HG02759 (cell line): ENCODE measurements at regions not wholly inside any gene's neighbourhood (a gene's known extent, or its start where the extent isn't known, plus 50 kb on each side); places are given as distances from the start of the nearest gene placed in this dataset.
A peak's percentile ranks its signal among the peaks of the same experiment; 100 is the strongest.
"Not testable (repeated sequence)": the region's sequence is repeated elsewhere in the genome, so short reads cannot be mapped to it uniquely, and the experiment has no call there.

Experiments used
- ATAC-seq: cut with Tn5 transposase; IDR thresholded peaks from one replicate; pipeline ENCODE4 v1.9.1; 2021; ENCODE audit warnings: mild to moderate bottlenecking, moderate library complexity; ENCODE audit not compliant: unreplicated experiment

DNA sequence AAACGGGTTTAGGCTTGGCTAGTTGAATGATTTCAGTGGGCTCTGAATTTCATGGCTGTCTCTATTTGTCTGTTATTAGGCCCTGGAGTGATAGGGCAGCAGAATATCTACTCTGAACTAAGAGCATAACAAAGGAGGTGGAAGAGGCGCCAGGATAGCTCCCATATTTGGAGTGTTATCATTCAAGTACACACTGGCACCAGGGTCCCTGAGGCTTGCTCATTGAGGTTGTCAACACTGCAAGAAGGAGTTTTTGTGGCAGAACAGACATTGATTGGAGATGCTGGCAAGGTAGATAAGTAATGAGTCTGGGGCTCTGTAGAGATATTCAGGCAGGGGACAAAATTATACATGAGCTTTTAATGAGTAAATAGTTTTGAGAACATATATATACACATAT, 1748.4 kb downstream of the MRPL39 start:
- ATAC-seq: no peak

DNA sequence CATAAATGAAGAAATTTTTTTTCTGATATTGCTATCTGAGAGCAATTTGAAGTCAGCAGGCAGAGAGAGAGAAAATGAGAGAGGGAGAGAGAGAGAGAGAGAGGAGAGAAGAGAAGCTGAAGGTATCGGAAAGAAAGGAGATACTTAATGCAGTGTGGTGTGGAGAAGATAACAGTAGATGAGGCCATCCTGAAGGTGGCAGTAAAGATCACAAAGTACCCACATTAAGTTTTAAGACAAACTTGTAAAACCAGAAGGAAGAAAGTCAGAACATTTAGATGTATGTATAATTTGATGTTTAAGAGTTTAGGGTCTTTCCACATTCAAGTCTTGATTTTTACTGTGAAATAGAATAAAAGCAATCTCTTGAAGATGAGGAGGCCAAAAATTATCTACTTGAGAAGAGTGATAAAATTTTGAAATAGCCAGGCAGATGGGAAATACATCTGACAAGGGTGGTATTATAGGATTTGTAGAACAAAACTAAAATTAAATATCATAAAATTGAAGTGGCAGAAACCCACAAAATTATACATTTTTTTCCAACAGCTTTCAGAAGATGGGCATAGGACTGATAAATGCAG, 1753.4 kb downstream of the MRPL39 start:
- ATAC-seq: peak; percentile 73

DNA sequence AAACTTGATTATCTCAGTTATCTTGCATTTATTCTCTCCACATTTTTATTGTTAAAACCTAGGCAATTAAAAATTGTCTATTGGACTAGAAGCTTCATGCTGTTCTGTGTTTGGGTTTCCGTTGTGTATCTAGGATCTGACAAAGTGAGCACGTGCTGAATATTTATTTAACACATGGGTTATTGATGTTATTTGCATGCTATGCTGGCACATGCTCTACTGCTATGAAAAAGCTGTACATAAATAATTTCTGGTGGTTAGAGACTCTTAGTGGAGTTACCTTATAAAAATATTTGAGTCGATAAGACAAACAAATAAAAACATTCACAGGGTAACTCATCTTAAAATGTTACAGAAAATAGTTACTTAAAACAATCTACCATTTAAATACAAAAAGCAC, 1769.7 kb downstream of the MRPL39 start:
- ATAC-seq: no peak

DNA sequence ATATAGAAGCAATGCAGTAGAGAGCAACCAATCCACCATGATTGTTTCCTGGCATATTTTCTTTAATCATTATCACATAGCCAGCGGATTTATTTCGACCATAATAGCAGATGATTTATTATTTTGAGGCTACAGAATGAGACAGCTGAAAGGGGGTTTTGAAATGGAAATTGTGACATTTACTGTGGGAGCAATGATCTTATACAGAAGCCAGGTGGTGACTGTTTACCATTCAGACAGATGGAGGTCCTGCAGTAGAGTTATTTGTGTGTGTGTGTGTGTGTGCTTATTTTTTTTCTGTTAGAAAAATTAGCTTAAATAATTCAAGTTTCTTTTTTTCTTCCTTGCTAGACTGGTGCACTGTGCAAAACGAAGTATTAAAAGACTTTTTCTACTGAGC, 1784.5 kb downstream of the MRPL39 start:
- ATAC-seq: no peak

DNA sequence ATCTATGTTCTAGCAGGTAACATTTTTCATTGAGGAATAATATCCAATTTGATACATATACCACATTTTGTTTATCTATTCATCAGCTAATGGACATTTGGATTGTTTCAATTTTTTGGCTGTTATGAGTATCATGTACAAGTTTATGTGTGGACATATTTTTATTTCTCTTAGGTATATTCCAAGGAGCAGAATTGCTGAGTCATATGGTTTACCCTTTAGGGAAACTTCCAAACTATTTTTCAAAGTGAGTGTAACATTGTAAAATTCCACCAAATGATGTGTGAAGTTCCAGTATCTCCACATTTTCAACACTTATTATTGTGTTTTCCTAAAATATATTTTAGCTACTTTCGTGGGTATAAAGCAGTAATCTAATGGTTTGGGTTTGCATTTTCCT, 1789.9 kb downstream of the MRPL39 start:
- no peak for ATAC-seq

DNA sequence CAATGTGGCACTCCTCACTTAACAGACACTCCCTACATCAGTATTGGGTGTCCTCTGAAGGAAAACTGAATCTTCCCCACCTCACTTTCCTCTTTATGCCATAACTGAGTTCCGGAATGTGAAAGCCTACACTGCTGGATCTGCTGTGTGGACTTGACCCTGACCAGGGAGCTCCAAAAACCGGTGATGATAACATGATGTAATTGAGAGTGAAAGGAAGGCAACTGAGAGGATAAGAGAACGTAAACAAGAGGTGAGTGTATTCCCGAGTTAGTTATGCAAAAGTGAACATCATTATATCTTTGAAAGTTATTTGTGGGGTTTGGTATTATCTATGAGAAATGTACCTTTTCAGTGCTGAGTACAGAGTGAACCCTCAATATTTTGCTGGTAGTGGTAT, 1794.8 kb downstream of the MRPL39 start:
- no peak for ATAC-seq

DNA sequence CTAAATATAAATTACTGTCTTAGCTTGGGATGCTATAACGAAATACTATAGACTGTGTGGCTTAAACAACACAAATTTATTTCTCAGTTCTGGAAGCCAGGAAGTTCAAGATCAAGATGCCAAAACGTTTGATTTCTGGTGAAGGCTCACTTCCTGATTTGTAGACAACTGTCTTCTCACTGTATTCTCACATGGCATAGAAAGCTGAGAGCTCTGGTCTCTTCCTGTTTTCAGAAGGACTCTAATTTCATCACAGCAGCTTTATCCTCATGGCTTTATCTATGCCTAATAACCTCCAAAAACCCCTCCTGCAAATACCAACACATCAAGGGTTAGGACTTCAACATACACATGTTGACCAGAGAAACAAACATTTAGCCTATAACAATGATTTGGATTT, 1795.5 kb downstream of the MRPL39 start:
- ATAC-seq: no peak

DNA sequence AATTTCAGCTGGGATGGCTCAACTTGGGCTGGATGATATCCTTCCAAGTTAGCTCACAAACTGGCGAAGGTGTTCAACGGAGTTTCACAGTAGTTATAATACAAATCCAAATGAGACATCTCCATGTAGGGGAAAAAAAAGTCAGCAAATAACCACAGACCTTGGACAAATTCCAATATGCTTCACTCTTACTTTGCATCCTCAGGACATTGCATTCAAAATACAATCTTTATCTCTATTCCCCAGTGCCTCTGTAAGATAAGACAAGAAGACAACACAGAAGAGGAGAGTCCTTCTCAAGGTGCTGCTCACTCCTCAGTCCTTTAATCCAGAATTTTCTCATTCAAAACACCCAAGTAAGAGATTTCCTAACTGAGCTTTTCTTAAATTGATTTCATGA, 1797.7 kb downstream of the MRPL39 start:
- no peak for ATAC-seq

DNA sequence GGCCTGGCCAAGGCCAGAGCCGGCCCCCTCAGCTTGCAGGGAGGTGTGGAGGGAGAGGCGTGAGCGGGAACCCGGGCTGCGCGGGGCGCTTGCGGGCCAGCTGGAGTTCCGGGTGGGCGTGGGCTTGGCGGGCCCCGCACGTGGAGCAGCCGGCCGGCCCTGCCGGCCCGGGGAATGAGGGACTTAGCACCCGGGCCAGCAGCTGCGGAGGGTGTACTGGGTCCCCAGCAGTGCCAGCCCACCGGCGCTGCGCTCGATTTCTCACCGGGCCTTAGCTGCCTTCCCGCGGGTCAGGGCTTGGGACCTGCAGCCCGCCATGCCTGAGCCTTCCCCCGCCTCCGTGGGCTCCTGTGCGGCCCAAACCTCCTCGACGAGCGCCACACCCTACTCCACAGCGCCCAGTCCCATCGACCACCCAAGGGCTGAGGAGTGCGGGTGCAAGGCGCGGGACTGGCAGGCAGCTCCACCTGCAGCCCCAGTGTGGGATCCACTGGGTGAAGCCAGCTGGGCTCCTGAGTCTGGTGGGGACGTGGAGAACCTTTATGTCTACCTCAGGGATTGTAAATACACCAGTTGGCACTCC, 1800.2 kb downstream of the MRPL39 start:
- ATAC-seq: not testable (repeated sequence)

DNA sequence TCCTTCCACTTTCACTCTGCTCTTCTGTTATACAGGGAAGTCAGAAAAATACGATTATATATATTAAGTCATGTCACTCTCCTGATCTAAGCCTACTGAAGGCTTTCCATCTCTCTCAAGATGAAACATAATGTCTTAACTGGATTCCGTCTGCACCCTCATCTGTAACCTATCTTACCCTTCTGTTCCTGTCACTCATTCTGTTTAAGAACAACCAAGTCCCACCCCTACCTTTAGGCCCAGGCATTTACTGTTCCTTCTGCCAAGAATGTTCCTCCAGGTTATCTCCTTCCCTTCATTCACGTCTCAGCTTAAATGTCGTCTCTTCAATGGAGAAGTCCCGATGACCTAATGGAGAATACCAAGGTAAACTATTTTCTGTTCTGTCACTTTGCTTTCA, 1802.4 kb downstream of the MRPL39 start:
- ATAC-seq: no peak

DNA sequence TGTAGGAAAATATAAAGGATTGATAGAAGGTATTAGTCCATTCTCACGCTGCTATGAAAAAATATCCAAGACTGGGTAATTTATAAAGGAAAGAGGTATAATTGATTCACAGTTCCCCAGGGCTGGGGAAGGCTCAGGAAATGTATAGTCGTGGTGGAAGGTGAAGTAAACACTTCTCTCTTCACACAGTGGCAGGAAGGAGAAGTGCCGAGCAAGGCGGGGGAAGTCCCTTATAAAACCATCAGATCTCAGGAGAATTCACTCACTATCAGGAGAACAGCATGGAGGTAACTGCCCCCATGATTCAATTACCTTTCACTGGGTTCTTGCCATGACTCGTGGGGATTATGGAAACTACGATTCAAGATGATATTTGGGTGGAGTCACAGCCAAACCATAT, 1806.0 kb downstream of the MRPL39 start:
- ATAC-seq: no peak

DNA sequence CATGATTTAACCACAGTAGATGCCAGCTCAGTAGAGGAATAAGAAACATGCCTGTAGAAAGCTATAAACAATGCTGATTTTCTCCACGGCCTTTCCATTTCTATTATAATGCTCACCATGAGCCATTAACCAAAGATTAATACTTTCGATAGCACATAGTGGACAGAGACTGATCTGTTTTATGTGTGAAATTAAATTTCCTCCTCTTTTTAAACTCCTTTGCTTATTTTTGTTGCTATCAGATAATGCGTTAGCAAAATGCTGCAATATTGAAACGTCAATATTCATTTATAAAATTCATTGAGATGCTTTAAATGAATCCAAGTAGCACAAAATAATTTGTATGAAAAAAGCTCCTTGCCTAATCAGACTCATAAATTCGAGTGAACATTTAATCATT, 1807.9 kb downstream of the MRPL39 start:
- ATAC-seq: no peak

DNA sequence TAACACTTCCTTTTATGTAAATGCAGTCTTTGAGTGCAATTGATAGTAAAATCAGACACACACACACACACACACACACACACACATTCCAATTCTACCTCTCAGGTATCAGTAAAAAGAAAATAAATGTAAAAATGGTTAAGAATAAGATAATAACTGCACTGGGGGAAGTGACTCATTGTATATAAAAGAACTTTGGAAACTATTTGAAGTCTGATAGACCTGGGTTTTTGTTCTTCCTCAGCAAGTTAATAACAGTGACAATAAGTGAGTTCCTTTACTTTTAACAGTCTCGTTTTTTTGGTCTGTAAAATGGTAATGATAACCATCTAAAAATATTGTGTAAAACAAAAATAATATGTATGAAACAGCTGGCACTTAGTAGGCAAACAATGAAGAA, 1815.0 kb downstream of the MRPL39 start:
- ATAC-seq: no peak

DNA sequence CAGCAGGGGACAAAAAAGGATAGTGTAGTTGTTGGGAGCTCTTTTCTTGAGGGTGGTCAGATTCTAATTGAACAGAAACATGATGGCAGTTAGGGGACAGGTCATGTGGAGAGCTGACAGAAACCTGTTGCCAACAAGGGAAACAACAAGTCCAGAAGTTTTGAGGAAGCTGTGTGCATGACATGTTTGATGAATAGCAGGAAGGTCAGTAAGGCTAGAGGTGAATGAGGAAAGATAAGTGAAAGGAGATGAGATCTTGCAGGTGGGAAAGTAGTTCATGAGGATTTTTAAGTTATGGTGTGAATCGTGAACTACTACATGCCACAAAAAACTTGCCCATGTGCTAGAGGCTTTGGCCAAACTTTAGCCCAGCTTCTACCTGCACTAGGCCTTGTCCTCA, 1817.4 kb downstream of the MRPL39 start:
- ATAC-seq: no peak

DNA sequence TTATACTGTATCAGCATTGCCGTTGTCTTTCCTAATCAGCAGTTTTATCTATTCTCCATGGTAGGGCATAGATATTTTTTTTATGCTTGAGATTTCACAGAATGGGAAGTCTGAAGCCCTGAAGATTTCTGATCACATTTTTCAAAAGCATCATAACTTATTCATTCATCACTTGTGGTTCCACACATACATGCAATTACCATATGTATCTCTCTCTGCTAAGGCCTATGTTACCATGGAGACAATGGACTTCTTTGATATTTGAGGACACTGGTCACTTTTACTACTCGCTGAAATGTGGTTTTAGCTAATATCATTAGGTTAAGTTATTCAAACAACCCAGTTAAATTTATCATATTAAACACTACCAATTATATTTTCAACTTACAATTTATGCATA, 1827.0 kb downstream of the MRPL39 start:
- no peak for ATAC-seq

DNA sequence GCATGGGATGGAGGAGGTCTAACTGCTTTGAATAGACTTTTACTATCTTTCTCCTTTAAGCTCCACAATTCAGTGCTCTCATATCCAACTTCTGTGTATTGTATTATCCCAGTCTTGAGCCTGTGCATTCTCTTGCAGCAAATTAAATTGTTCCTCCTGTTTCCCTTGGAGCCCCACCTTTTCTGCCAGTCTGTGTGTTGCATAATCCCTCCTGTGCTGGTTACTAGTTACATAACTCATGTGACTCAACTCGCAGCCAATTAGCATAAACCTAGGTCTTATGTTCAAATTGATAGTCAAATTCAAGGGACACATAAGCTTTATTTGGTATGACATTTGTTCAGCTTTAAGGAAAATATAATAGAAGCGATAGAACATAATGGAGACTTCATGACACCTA, 1863.5 kb downstream of the MRPL39 start:
- ATAC-seq: no peak

DNA sequence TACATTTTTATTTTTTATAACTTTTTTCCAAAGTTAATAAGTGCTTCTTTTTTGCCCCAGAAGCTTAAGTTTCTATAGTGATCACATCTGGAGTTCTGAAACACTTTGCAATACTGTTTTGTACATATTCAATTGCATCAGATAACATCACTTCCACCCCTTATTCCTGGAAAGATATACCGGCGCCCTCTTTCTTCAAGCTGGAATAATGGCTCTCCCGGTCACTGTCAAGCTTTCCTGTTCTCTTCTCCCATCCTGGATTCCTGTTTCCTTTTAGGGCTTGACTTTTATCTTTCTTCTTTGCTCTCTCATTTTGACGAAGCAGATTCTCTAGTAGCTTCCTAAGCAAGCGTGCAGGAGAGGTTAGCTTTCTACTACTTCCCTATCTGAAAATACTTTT, 1866.8 kb downstream of the MRPL39 start:
- ATAC-seq: no peak

DNA sequence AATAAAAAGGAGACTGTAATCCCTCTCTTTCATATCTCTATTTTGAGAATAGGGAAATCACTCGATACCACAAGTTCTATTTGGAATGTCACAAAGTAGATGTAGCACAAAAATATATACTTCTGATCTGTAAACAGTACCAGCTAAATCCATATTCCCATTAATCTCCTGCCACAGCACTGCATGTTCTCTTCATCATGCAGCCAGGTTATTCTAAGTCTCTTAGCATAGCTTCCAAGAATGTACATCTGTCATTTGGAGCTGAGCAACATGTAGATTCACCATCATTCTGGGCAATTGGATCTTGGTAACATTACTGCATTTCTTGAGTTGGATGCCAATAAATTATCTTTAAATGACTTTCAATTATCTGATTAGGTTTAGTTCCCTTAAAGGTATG, 1874.5 kb downstream of the MRPL39 start:
- ATAC-seq: no peak

DNA sequence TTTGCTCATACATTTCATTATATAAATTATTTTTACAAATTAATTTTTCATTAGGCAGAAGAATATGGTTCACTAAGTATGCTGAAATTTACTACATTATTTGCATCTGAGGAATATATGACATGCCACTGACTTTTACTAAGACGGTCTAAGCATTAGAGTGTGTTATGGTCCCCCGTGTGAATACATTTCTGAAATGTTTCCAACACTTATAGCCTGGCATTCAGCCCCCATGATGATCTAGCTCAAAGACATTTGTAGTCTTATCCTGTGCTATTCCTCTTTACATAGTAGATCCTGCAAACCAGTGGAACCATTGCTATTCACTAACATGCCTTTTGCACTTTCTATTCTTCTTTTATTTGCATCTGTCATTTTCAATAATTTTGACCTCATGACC, 1878.0 kb downstream of the MRPL39 start:
- no peak for ATAC-seq

DNA sequence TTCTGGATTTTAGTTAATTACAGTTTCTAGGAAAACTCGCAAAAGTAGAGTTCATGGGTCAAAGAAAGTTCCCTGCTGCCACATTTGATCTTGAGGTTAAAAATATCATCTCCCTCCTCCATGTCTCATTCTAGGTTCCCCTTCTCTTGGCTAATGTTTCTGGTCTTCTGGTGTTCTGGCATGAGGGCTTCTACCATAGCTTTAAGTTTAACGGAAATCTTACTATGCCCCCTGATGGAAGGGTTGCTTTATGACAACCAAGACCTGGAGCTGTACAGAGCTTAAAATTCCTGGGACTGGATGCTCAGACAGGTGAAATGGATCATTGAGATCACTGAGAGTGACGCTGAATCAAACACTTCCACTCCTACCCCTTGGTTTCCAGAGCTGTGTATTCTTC, 1881.7 kb downstream of the MRPL39 start:
- no peak for ATAC-seq

DNA sequence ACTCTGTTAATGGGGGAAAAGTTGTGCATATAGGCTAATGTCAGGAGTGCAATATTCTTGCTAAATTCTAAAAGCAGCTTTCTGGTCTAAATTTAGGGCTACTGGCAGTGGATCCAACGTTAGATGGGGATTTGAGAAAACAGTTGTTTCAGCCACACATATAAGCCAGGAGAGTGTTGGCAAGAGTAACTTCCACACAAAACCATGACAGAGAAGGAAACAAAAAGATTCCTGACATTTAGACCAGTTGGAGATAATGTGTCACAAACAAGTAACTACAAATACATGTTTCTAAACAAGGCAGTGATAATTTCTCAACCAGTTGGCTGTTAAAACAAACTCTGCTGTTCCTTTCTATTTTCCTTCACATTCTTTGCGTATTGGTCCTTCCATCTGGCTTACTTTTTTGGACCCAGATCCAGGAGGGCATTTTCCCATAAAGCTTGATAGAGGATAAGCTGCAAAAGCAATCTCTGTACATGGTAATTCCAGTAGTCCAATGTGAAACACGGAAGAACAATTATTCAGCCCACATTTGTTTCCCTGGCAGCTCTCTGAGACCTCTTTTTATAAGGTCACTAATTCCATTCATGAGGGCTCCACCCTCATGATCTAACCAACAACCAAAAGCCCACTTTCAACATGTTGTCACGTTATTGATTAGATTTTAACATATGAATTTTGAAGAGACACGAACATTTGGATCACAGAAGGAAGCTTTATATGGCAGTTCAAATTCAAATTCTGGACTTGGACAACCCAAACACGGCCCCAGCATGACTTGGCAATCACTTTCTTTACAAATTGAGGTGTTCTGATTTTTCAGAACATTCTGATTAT, 1888.6 kb downstream of the MRPL39 start:
- no peak for ATAC-seq

DNA sequence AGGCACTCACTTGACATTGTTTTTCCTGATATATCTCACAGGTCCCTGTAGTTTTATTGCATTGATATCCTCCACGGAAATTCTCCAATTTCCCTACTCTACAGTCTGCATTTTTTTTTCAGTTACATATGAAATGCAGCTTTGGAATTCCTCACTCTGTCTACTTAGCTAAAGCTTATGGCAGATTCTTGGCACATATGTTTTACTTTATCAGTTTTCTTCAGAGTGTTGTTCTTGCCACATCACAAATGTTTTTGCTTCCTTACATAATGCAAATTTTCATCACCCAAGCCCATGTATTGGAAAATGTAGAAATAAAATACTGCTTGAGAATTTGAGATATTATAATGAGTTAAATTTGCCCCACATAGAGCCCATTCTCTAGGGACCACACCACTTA, 1895.1 kb downstream of the MRPL39 start:
- ATAC-seq: no peak
